GM13977 (cell line): ENCODE measurements at regions not wholly inside any gene's neighbourhood (a gene's known extent, or its start where the extent isn't known, plus 50 kb on each side); places are given as distances from the start of the nearest gene placed in this dataset.

Experiments
- DNase-seq: peaks from one replicate; pipeline ENCODE4 v3.0.0; 2012; ENCODE audit warnings: low spot score
- CTCF ChIP-seq: IDR thresholded peaks from 2 replicates; pipeline ENCODE4 v1.5.1; 2012; ENCODE audit warnings: mild to moderate bottlenecking, control low read depth; ENCODE audit not compliant: insufficient read depth; ENCODE audit errors: extremely low read depth, missing control alignments
- in situ Hi-C: fragments of 300-500 bp; cut with MboI; formaldehyde crosslinking; loops from one replicate; pipeline ENCODE4 v1.12.0; 2022; ENCODE audit warnings: low sequenced_read_pairs, low pct_unique_long_range_greater_than_20kb, mixed read lengths, inconsistent platforms; ENCODE audit not compliant: unreplicated experiment

- DNase-seq, result no peak
- in situ Hi-C loops, result no loop called here
- TF ChIP-seq CTCF, result no peak
These were observed 73.5 kb upstream of the PPARA start for GRCh38 chr22:46076651-46077339.

- DNase-seq, result no peak
- in situ Hi-C loops, result no loop called here
- TF ChIP-seq CTCF, result no peak
These were observed 72.6 kb upstream of the PPARA start for GRCh38 chr22:46077669-46078099.

DNA sequence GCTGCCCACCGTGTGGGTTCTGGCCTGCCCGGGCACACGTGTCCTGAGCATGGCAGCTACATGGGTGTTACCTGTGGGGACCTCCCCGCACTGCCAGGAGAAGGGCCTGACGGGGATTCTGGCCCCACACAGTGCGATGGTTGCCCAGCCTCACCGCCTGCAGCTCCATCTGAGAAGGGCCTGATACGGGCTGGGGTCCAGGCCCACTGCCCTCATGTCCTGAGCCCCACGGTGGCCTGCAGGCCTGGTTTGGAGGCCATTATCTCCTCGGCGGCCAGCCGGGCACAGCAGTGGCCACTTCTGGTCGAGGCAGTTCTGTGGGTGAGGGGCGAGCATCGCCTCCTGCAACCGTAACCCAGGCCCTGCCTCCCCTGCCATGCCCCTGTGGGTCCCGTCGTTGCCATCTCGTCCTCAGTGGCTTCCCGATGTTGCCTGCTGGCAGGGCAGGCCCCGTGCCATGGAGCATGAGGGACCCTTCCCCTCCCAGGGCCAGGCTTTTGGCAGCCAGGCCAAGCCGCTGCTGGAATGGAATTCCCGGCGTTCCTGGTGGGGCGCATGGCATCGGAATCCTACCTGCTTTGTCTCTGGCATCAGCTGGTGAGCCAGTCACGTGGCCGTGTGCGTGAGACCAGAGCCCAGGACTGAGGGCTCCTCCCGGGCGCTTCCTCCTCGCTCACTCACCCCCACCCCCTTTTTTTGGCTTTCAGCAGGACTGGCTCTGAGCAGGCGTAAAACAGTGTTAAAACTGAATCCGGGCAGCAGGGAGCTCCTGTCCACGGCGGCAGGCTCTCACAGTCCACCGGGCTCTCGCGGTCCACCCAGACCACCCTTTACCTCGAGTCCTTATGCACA, 71.9 kb upstream of the PPARA start:
- TF ChIP-seq CTCF, result no peak
- no peak for DNase-seq
- in situ Hi-C loops, result no loop called here

GRCh38 chr22:46079093-46079860, 71.0 kb upstream of the PPARA start:
- TF ChIP-seq CTCF, result no peak
- in situ Hi-C loops, result no loop called here
- DNase-seq, result no peak

- no peak for DNase-seq
- in situ Hi-C loops, result no loop called here
- TF ChIP-seq CTCF, result no peak
These were observed 70.2 kb upstream of the PPARA start for GRCh38 chr22:46079861-46080821.
